SU-DHL-6 (cell line): ENCODE measurements at regions not wholly inside any gene's neighbourhood (a gene's known extent, or its start where the extent isn't known, plus 50 kb on each side); places are given as distances from the start of the nearest gene placed in this dataset.

ENCODE experiments used
- H2AFZ ChIP-seq: fragments of 200-600 bp; sonication (generic); 2 replicates; pipeline ENCODE4 v1.6.1; 2014; ENCODE audit warnings: low read depth, mild to moderate bottlenecking, moderate library complexity, mixed read lengths, antibody characterized with exemption, low read length; ENCODE audit not compliant: severe bottlenecking
- H3F3A ChIP-seq: fragments of 200-600 bp; shearing (Covaris generic); 2 replicates; pipeline ENCODE4 v1.6.0; 2016; ENCODE audit warnings: antibody characterized with exemption, mild to moderate bottlenecking; ENCODE audit not compliant: insufficient read depth
- H3K27ac ChIP-seq: fragments of 200-600 bp; sonication (generic); 2 replicates; pipeline ENCODE4 v1.5.1; 2016; ENCODE audit warnings: low read depth, mild to moderate bottlenecking, low read length, moderate library complexity, mixed read lengths
- H3K27me3 ChIP-seq: fragments of 200-600 bp; sonication (generic), shearing (Covaris generic); 2 replicates; pipeline ENCODE4 v1.6.0; 2014; ENCODE audit warnings: mild to moderate bottlenecking, low read length
- H3K36me3 ChIP-seq: fragments of 200-600 bp; sonication (generic); 2 replicates; pipeline ENCODE4 v1.6.1; 2014; ENCODE audit warnings: mild to moderate bottlenecking, low read length, mixed read lengths
- H3K4me2 ChIP-seq: fragments of 300-600, 200-600 bp; shearing (Covaris generic), sonication (generic); 2 replicates; pipeline ENCODE4 v1.6.0; 2014; ENCODE audit warnings: low read length, low read depth, mild to moderate bottlenecking; ENCODE audit not compliant: poor library complexity, severe bottlenecking
- H3K4me3 ChIP-seq: fragments of 200-600 bp; sonication (generic); 2 replicates; pipeline ENCODE4 v1.5.1; 2014; ENCODE audit warnings: antibody characterized with exemption, low read length, mild to moderate bottlenecking, mixed read lengths; ENCODE audit not compliant: insufficient read depth, poor library complexity, severe bottlenecking
- H3K79me2 ChIP-seq: fragments of 200-600 bp; sonication (generic); 2 replicates; pipeline ENCODE4 v1.6.1; 2014; ENCODE audit warnings: mild to moderate bottlenecking, low read length, moderate library complexity; ENCODE audit not compliant: insufficient read depth
- H3K9ac ChIP-seq: fragments of 200-600 bp; sonication (generic); 2 replicates; pipeline ENCODE4 v1.7.0; 2014; ENCODE audit warnings: mild to moderate bottlenecking, low read length
- H3K9me2 ChIP-seq: fragments of 200-600 bp; sonication (generic); replicated peaks from 2 replicates; pipeline ENCODE4 v1.6.1; 2014; ENCODE audit warnings: low read length; ENCODE audit not compliant: insufficient read depth
- H3K9me3 ChIP-seq: fragments of 200-600 bp; sonication (generic); 2 replicates; pipeline ENCODE4 v1.6.1; 2014; ENCODE audit warnings: low read length, mixed read lengths; ENCODE audit not compliant: insufficient read depth
- H4K20me1 ChIP-seq: fragments of 200-600 bp; sonication (generic); 2 replicates; pipeline ENCODE4 v1.6.1; 2014; ENCODE audit warnings: low read depth, mild to moderate bottlenecking, antibody characterized with exemption, low read length, moderate library complexity, mixed read lengths
- CTCF ChIP-seq: fragments of 200-600 bp; sonication (generic); IDR thresholded peaks from one replicate; pipeline ENCODE4 v1.5.1; 2017; ENCODE audit warnings: antibody characterized with exemption, mild to moderate bottlenecking, low read length, moderate library complexity; ENCODE audit not compliant: insufficient read depth, poor library complexity, severe bottlenecking
- EZH2phosphoT487 ChIP-seq: fragments of 200-600 bp; sonication (generic), shearing (Covaris generic); conservative IDR thresholded peaks from 2 replicates; pipeline ENCODE4 v1.6.1; 2018; ENCODE audit warnings: mild to moderate bottlenecking, antibody characterized with exemption, low read length, moderate library complexity, mixed read lengths

GRCh38 chr7:89728481-89728880 lies 425.8 kb upstream of the STEAP1 start:
- H3K27me3 ChIP-seq: no peaks in the 10 kb centered on the region
- no peak overlapping the region for H3K27ac ChIP-seq
- H3F3A ChIP-seq: no peaks in the 10 kb centered on the region
- H3K4me2 ChIP-seq: no peak overlapping the region
- H3K36me3 ChIP-seq: no peaks in the 10 kb centered on the region
- no peaks in the 10 kb centered on the region for H3K79me2 ChIP-seq
- TF ChIP-seq EZH2phosphoT487 (no peak), CTCF (no peak)
- H3K9me3 ChIP-seq: no peaks in the 10 kb centered on the region
- no peak overlapping the region for H3K4me3 ChIP-seq
- no peak overlapping the region for H3K9ac ChIP-seq
- H3K9me2 ChIP-seq: no peaks in the 10 kb centered on the region
- no peaks in the 10 kb centered on the region for H4K20me1 ChIP-seq
- H2AFZ ChIP-seq: no peak overlapping the region

- H3K79me2 ChIP-seq: no peaks in the 10 kb centered on the region
- no peak overlapping the region for H3K9ac ChIP-seq
- no peaks in the 10 kb centered on the region for H3K27me3 ChIP-seq
- TF ChIP-seq EZH2phosphoT487 (no peak), CTCF (no peak)
- no peaks in the 10 kb centered on the region for H3K36me3 ChIP-seq
- no peak overlapping the region for H3K27ac ChIP-seq
- no peaks in the 10 kb centered on the region for H3K9me2 ChIP-seq
- H3F3A ChIP-seq: no peaks in the 10 kb centered on the region
- no peaks in the 10 kb centered on the region for H3K9me3 ChIP-seq
- no peak overlapping the region for H3K4me2 ChIP-seq
- no peaks in the 10 kb centered on the region for H4K20me1 ChIP-seq
- no peak overlapping the region for H3K4me3 ChIP-seq
- H2AFZ ChIP-seq: no peak overlapping the region
Observed at GRCh38 chr7:89731751-89732445, 422.4 kb upstream of the STEAP1 start.

DNA sequence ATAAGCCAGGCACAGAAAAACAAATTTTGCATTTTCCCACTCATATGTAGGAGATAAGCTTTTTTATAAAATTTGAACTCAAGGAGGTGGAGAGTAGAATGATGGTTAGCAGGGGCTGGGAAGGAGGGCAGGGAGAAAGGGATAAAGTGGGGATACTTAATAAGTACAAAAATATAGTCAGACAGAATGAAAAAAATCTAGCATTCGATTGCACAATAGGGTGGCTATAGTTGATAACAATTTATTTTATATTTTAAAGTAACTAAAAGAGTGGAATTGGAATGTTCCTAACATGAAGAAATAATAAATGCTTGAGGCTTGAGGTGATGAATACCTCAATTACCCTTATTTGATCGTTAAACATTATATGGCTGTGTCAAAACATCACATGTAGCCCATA lies 415.7 kb upstream of the STEAP1 start:
- Histone ChIP-seq H4K20me1 (no peaks in the 10 kb centered on the region), H3K9ac (no peak overlapping the region), H3K27me3 (no peaks in the 10 kb centered on the region), H3K4me2 (no peak overlapping the region), H3K79me2 (no peaks in the 10 kb centered on the region), H3K36me3 (no peaks in the 10 kb centered on the region), H3K9me2 (no peaks in the 10 kb centered on the region), H3F3A (no peaks in the 10 kb centered on the region), H2AFZ (no peak overlapping the region), H3K9me3 (no peaks in the 10 kb centered on the region), H3K27ac (no peak overlapping the region), H3K4me3 (no peak overlapping the region)
- TF ChIP-seq CTCF: no peak
- TF ChIP-seq EZH2phosphoT487: no peak
